Hepatocyte (in vitro differentiated cells): ENCODE measurements at regions not wholly inside any gene's neighbourhood (a gene's known extent, or its start where the extent isn't known, plus 50 kb on each side); places are given as distances from the start of the nearest gene placed in this dataset.
A peak's percentile ranks its signal among the peaks of the same experiment; 100 is the strongest.

Experiments
- DNase-seq: peaks from one replicate; pipeline ENCODE4 v3.0.0-alpha.2; 2016; ENCODE audit warnings: low spot score
- H2AFZ ChIP-seq: fragments of 200-600 bp; sonication (generic); 2 replicates; pipeline ENCODE4 v1.6.0; 2016; ENCODE audit warnings: antibody characterized with exemption, mild to moderate bottlenecking
- H3K27ac ChIP-seq: fragments of 200-600 bp; sonication (generic); 2 replicates; pipeline ENCODE4 v1.5.1; 2016; ENCODE audit warnings: mild to moderate bottlenecking
- H3K27me3 ChIP-seq: fragments of 200-600 bp; sonication (generic); 2 replicates; pipeline ENCODE4 v1.6.1; 2016
- H3K36me3 ChIP-seq: fragments of 200-600 bp; sonication (generic); replicated peaks from 2 replicates; pipeline ENCODE4 v1.5.1; 2016; ENCODE audit warnings: low read depth; ENCODE audit not compliant: insufficient read depth
- H3K4me1 ChIP-seq: fragments of 200-600 bp; sonication (generic); 2 replicates; pipeline ENCODE4 v1.5.1; 2016; ENCODE audit warnings: mild to moderate bottlenecking, moderate library complexity; ENCODE audit not compliant: insufficient read depth
- H3K4me2 ChIP-seq: fragments of 200-600 bp; sonication (generic); 2 replicates; pipeline ENCODE4 v1.6.0; 2016
- H3K4me3 ChIP-seq: fragments of 200-600 bp; sonication (generic); 2 replicates; pipeline ENCODE4 v1.5.1; 2016; ENCODE audit warnings: mild to moderate bottlenecking
- H3K79me2 ChIP-seq: fragments of 200-600 bp; sonication (generic); 2 replicates; pipeline ENCODE4 v1.6.0; 2017; ENCODE audit warnings: mild to moderate bottlenecking
- H3K9me2 ChIP-seq: fragments of 200-600 bp; sonication (generic); replicated peaks from 2 replicates; pipeline ENCODE4 v1.6.0; 2017; ENCODE audit warnings: mild to moderate bottlenecking; ENCODE audit not compliant: insufficient read depth
- H3K9me3 ChIP-seq: fragments of 200-600 bp; sonication (generic); 2 replicates; pipeline ENCODE4 v1.5.1; 2016; ENCODE audit warnings: low read depth, mild to moderate bottlenecking
- H4K20me1 ChIP-seq: fragments of 200-600 bp; sonication (generic); 2 replicates; pipeline ENCODE4 v1.6.0; 2016; ENCODE audit warnings: mild to moderate bottlenecking; ENCODE audit not compliant: insufficient read depth, poor library complexity, severe bottlenecking
- CTCF ChIP-seq: fragments of 200-600 bp; sonication (generic); IDR thresholded peaks from 2 replicates; pipeline ENCODE4 v1.5.1; 2016; ENCODE audit warnings: antibody characterized with exemption, mild to moderate bottlenecking; ENCODE audit not compliant: poor library complexity
- EZH2 ChIP-seq: fragments of 200-600 bp; sonication (generic); IDR thresholded peaks from 2 replicates; pipeline ENCODE4 v1.6.1; 2016; ENCODE audit warnings: antibody characterized with exemption, mild to moderate bottlenecking, borderline replicate concordance
- EZH2phosphoT487 ChIP-seq: fragments of 200-600 bp; sonication (generic); IDR thresholded peaks from one replicate; pipeline ENCODE4 v1.6.1; 2018; ENCODE audit warnings: antibody characterized with exemption, mild to moderate bottlenecking, low read depth, moderate library complexity; ENCODE audit not compliant: unreplicated experiment, severe bottlenecking
- WGBS: methylation state at CpG from one replicate; pipeline ENCODE4 v1.1.6; 2016; ENCODE audit warnings: low lambda C conversion rate; ENCODE audit errors: missing lambda C conversion rate; 5-methylcytosine and 5-hydroxymethylcytosine counted together

GRCh38 chr3:181330257-181330656 is 340.7 kb upstream of the DNAJC19 start:
- no peaks in the 10 kb centered on the region for H3K36me3 ChIP-seq
- H3K79me2 ChIP-seq = no peaks in the 10 kb centered on the region
- H3K27me3 ChIP-seq = peaks cover 59% of the 10 kb centered on the region
- WGBS = 86% methylated on average over 3 of the region's 3 CpGs
- H3K27ac ChIP-seq = no peak overlapping the region
- no peak overlapping the region for H2AFZ ChIP-seq
- H3K9me2 ChIP-seq = no peaks in the 10 kb centered on the region
- H3K9me3 ChIP-seq = no peaks in the 10 kb centered on the region
- H3K4me3 ChIP-seq = no peak overlapping the region
- H4K20me1 ChIP-seq = no peaks in the 10 kb centered on the region
- TF ChIP-seq CTCF (no peak), EZH2phosphoT487 (no peak), EZH2 (no peak)
- no peak overlapping the region for H3K4me2 ChIP-seq
- no peak for DNase-seq
- H3K4me1 ChIP-seq = no peaks in the 10 kb centered on the region

DNA sequence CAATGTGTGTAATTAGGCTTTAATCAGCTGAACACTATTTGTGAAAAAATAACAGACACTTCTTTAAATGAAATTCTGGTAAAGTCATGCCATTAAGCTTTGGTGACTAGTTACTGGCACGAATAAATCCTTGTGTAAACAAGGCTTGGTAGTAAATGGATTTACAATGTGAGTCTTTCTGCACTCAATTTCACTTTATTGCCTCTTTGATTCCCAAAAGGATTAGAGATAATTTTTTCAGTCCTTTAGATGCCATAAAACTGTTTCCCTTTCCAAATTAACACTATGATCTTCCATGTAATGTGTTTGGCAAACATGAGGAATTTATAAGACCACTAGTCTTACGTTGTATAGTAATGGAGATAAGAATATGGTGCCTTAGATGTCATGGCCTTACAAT is 339.5 kb upstream of the DNAJC19 start:
- DNase-seq = no peak
- Histone ChIP-seq H2AFZ (no peak overlapping the region), H3K27ac (no peak overlapping the region), H3K27me3 (peaks cover 63% of the 10 kb centered on the region), H3K4me1 (no peaks in the 10 kb centered on the region), H3K36me3 (no peaks in the 10 kb centered on the region), H4K20me1 (no peaks in the 10 kb centered on the region), H3K4me3 (no peak overlapping the region), H3K9me2 (no peaks in the 10 kb centered on the region), H3K79me2 (no peaks in the 10 kb centered on the region), H3K9me3 (no peaks in the 10 kb centered on the region), H3K4me2 (no peak overlapping the region)
- no peak for TF ChIP-seq CTCF
- TF ChIP-seq EZH2phosphoT487 = peak; percentile 100
- 23% methylated on average over 2 of the region's 2 CpGs for WGBS

- no peak for DNase-seq
These were observed 338.8 kb upstream of the DNAJC19 start for GRCh38 chr3:181328346-181328745.

More at GRCh38 chr3:181328346-181328745, 338.8 kb upstream of the DNAJC19 start:
- no peaks in the 10 kb centered on the region for H4K20me1 ChIP-seq
- no peak overlapping the region for H3K4me2 ChIP-seq
- WGBS = 78% methylated on average over 5 of the region's 5 CpGs
- H3K4me3 ChIP-seq = no peak overlapping the region
- TF ChIP-seq CTCF (no peak), EZH2 (no peak), EZH2phosphoT487 (no peak)
- H2AFZ ChIP-seq = no peak overlapping the region
- H3K9me2 ChIP-seq = no peaks in the 10 kb centered on the region
- no peaks in the 10 kb centered on the region for H3K4me1 ChIP-seq
- H3K9me3 ChIP-seq = no peaks in the 10 kb centered on the region
- no peaks in the 10 kb centered on the region for H3K36me3 ChIP-seq
- no peak overlapping the region for H3K27ac ChIP-seq
- H3K79me2 ChIP-seq = no peaks in the 10 kb centered on the region
- peaks cover 67% of the 10 kb centered on the region for H3K27me3 ChIP-seq
